ENCODE measurements at regions not wholly inside any gene's neighbourhood (a gene's known extent, or its start where the extent isn't known, plus 50 kb on each side); places are given as distances from the start of the nearest gene placed in this dataset.

GRCh38 chr7:117955046-117955445 lies 81.8 kb upstream of the CTTNBP2 start:
- TF ChIP-seq CTCF (optimal IDR thresholded peaks at IDR 0.05 in 1 of 3, IDR thresholded peaks at IDR 0.05 in 1 of 3, conservative IDR thresholded peaks at IDR 0.05 in 1 of 3; ENCODE audit: extremely low read depth in 1 of 3, insufficient read depth in 2 of 3, low read length in 3 of 3) (no peak), EZH2 (IDR thresholded peaks at IDR 0.05; ENCODE audit: low read length) (no peak)

Measured in keratinocyte (primary cell).